ENCODE measurements at regions not wholly inside any gene's neighbourhood (a gene's known extent, or its start where the extent isn't known, plus 50 kb on each side); places are given as distances from the start of the nearest gene placed in this dataset.

DNA sequence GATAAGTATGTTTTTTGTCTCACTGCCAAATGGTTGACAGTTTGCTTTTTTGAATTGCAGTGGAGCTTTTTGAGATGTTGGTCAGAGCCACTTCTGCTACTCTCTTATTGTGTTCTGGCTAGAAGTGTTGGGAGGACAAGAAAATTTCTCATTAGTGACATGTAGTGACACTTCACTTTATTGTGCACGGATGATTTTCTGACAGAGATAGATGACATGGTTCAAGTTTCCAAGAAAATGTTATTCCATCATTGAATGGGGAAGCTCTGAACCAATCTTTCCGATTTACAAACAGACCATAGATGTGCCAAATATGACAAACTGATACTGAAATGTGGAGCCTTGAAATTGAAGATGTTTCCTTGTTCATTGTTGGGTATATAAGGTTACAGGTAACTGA lies 558.9 kb upstream of the WWC1 start:
- DNase-seq (ENCODE audit: low read depth in 2 of 2): no peak

- DNase-seq (ENCODE audit: low read depth in 2 of 2): no peak
These were observed 554.5 kb upstream of the WWC1 start for GRCh38 chr5:167736992-167737391.

DNA sequence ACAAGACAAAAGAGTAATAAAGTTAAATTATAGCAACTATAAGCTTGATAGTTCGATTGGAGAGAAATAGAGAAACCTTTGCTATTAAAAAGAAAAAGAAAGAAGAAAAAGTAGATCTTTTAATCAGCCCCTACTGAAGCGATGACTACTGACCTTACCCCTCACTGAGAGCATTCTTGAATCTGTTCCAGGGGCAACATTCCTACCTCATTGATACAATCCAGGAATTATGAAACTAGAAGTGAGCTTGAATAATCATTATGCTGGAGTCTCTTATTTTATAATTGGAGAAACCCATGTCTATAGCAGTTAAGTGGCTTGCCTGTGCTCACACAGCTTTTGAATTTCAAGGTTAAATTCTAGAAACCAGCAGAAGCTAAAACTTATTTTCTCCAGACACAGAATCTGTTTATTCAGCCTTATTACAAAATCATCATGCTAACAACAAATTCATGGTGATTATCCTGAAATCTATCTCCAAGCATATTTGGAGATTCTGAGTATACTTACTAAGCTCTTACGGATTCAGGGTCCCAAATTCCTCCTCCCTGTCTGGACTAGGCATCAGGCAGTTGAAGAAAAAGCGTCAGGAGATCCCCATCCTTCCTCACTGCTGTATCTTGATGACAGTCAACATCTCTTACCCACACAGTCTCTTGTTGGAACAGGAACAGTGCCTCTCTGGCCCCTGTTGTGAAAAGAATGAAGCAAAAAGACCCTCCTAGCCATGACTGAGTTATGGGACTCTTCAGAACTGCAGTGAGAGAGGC lies 547.6 kb upstream of the WWC1 start:
- no peak for DNase-seq (ENCODE audit: low read depth in 2 of 2)

DNA sequence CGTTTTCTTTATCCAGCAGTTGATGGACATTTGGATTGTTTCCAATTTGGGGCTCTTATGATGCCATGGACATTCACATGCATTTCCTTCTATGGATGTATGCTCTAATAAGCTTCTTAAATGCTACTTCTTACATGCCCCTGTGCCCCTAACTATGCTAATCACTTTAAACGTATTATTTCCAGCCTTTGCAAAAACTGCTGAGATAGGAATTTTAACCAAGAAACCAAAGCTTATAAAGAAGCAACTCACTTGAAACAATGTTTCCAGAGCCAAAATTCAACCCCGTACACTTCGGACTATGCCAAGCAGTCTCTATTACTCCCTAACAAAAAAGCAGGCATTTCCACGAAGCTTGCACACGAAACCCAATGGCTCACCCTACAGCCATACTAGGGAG lies 545.6 kb upstream of the WWC1 start:
- no peak for DNase-seq (ENCODE audit: low read depth in 2 of 2)

DNA sequence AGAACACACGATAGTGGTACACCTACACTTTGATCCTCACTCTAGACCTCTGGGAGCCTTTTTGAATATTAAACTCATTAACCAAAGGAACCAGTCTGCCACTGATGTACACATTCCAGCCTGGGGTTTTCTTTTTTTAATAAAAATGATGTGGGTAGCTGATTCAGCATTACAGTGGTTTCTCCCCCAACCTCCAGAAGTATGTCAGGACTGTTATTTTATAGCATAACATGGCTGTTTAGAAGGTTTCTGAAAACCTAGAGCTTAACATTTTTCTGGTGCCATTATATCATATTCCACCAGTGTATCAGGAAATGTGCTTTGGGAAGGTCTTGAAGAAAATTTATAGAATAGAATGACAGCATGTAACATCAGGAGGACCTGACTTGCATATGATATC lies 540.9 kb upstream of the WWC1 start:
- DNase-seq (ENCODE audit: low read depth in 2 of 2): no peak

DNA sequence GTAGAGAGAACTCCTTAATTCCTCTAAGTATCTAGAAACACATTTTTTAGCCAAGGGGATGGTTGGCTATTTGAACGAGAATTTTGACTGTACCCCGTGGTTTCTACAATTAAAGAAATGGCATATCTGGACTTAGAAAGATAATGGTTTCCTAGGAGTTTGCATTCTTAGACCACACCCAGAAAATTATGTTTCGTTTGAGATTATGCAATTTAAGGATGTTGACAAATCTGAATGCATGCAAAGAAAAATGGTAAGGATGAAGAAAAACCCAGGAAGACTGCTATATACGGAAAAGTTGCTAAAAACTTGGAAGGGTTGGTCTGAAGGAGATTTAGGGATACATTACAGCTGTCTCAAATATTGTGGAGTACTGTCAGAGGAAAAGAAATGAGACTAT lies 538.5 kb upstream of the WWC1 start:
- no peak for DNase-seq (ENCODE audit: low read depth in 2 of 2)

GRCh38 chr5:167753725-167754490 lies 537.5 kb upstream of the WWC1 start:
- DNase-seq (ENCODE audit: low read depth in 2 of 2): no peak

DNA sequence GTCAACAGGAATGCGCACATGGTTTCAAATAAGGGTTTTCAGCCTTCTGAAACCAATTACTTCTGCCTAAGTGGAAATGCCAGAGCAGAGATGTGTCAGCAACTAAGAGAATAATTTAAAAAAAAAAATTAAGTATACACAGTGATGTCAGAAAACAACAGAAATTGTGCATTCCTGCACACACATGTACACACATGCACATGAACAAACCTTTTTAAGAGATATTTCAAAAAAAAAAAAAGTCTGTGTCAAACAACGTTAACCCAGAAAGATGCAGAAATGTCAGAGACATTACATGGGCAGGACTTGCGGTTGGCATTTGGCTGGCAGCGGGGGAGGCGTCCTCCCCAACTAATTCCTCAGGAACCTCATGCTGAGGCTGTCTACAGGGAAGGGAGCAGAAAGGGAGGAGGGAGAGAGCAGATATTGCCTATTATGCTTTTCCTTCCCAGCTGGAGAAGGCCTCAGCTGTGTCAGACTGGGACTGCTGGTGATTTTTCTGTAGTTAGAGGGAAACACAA lies 536.9 kb upstream of the WWC1 start:
- DNase-seq (ENCODE audit: low read depth in 2 of 2): no peak

DNA sequence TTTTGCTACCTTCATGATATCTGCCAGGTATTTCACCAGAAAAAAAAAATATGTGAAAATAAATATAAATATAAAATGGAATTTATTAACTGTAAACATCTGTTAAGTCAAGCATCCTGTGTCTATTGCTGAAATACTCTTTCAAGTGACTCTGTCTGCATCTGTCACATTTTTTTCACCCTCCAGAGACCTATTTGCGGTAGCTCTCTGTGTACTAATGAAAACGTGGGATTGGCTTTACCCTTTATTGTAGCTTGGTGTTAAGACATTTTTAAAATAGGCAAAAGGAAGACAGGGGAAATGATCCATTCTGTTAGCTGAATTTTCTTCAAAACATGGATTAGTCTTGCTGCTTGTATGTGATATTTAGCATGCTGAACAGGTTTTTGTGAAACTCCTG lies 536.0 kb upstream of the WWC1 start:
- no peak for DNase-seq (ENCODE audit: low read depth in 2 of 2)

DNA sequence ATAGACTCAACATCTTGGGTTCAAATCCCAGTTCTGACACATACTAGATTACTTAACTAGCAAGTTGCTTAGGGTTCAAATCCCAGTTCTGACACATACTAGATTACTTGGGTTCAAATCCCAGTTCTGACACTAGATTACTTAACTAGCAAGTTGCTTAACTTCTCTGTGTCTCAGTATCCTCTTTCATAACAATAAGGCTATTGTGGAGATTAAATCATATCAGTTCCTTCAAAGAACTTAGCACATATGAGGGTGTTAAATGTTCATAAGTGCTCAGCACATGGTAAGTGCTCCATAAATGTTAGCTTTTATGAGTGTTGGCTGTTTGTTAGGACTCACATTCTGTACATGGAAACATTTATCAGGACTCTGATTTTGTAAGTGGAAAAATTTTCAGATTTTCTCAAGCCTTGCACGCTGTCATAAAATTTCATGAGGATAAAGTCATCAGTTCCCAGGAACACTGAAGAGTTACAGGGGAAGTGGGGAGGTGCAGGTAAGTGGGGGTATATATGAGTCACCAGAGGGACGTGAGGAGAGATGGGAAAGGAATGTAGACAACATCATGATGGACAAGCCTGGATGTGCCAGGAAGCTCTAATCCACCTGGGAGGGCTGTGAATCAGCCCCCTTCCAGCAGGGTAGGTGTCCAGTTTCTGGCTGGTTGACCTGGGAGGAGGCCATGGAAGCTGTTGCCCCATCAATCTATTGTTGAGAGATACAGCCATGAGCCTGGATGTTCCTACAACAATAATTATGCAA lies 532.2 kb upstream of the WWC1 start:
- no peak for DNase-seq (ENCODE audit: low read depth in 2 of 2)

GRCh38 chr5:167763772-167764171 lies 527.7 kb upstream of the WWC1 start:
- DNase-seq (ENCODE audit: low read depth in 2 of 2): no peak

DNA sequence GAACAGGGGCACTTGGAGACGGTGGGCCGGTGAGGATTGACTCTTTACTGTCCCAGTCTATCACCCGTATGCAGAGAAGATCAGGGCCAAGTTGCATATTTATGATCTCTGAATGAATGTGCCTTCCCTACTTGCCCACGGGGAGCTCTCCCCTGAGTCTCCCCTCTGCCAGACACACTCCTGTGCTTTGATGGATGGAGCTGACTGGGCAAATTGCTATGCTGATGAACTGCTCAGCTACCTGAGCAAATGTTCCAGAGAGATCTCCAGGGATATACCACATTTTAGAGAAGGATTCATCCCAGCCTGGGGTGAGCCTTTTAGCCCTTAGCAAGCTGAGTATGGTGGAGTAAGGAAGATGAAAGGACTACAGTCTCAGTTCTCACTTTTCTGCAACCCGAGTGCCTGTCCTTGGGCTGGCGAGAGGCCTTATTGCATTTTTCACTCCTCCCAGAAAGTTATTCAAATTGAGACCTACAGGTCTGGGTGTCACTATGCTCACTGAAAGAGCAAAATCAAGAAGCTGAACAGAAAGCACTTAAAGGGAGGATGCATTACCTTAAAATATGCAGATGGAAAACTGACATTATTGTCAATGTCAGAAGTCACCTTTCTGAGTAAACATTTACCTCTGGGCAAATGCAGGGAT lies 526.7 kb upstream of the WWC1 start:
- no peak for DNase-seq (ENCODE audit: low read depth in 2 of 2)

- DNase-seq (ENCODE audit: low read depth in 2 of 2): no peak
These were observed 526.1 kb upstream of the WWC1 start for GRCh38 chr5:167765352-167765751.

- DNase-seq (ENCODE audit: low read depth in 2 of 2): no peak
These were observed 524.5 kb upstream of the WWC1 start for GRCh38 chr5:167766957-167767356.

GRCh38 chr5:167767795-167768194 lies 523.6 kb upstream of the WWC1 start:
- no peak for DNase-seq (ENCODE audit: low read depth in 2 of 2)

GRCh38 chr5:167769846-167770413 lies 521.5 kb upstream of the WWC1 start:
- DNase-seq (ENCODE audit: low read depth in 2 of 2): no peak

GRCh38 chr5:167770461-167770860 lies 521.0 kb upstream of the WWC1 start:
- DNase-seq (ENCODE audit: low read depth in 2 of 2): no peak

DNA sequence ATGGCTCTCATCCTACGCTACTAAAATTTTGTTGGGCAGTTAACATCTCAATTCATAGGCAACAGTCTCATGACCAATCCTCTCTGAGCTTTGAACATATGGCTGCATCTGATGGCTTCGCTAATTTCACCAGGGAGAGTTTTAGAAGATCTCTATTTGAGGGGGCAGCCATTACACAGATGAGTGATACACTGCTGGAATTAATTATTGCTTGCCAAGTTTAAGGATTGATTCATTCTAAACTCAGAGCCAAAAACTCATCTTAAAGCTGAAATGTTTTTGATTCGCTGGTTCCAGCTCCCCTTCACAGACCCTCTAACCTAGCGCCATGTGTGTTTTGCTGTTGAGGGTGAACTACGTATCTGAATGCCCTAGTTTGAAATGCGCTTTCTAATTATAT lies 519.9 kb upstream of the WWC1 start:
- no peak for DNase-seq (ENCODE audit: low read depth in 2 of 2)

DNA sequence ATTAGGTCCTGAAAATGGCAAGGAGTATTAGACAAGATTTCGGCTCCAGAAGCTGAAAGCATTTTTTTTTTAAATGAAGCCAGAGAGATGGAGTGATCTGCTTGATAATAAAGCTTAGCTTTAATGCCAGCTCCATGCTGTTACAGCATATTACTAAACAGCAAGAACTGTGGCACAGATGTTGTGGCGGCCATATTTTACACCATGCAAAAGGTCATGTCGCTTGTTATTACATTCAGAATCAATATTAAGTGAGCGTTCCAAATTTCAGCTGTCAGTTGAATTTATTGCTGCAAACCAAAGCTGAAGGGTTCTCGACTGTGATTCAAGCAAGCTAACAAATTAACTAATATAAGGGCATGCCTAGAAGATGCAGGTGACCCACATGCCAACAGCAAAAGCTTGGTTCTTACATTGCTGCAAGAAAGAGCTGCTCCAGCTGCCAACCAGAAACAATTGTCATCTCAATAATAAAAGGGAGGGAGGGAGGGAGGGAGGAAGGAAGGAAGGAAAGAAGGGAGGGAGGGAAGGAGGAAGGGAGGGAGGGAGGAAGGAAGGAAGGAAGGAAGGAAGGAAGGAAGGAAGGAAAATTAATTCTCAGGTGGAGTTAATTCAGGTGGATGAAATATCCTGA lies 517.7 kb upstream of the WWC1 start:
- DNase-seq (ENCODE audit: low read depth in 2 of 2): no peak

- no peak for DNase-seq (ENCODE audit: low read depth in 2 of 2)
These were observed 513.7 kb upstream of the WWC1 start for GRCh38 chr5:167777746-167778145.

DNA sequence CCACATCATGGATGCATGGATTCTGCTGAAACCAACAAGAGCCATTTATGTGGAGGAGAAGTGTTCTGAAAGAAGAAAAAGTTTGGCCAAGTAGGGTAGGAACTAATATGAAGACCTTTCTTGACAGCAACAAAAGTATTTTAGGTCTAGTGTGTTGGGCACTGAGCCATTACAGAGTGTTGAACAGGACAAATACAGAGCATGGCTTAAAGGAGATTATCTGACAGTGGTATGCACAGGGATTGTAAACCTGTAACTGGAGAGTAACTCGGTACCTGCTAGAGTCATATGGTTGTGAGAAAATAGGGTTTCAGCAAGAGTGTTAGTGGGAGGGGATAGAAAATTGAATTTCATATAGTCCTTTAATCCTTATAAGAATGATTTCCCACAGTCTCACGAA lies 513.2 kb upstream of the WWC1 start:
- no peak for DNase-seq (ENCODE audit: low read depth in 2 of 2)

All from activated CD4-positive, alpha-beta T cell treated with anti-CD3 and anti-CD28 coated beads for 24 hours (primary cell).